ENCODE measurements at regions not wholly inside any gene's neighbourhood (a gene's known extent, or its start where the extent isn't known, plus 50 kb on each side); places are given as distances from the start of the nearest gene placed in this dataset.

- Mint-ChIP-seq H3K4me1 (ENCODE audit: low read depth) (peaks cover 38% of the 10 kb centered on the region), H3K4me3 (no peak overlapping the region), H3K9me3 (peaks cover 8% of the 10 kb centered on the region), H3K27me3 (ENCODE audit: low read depth) (no peaks in the 10 kb centered on the region), H3K36me3 (ENCODE audit: low read depth) (no peaks in the 10 kb centered on the region), H3K27ac (no peak overlapping the region)
These were observed 109.1 kb upstream of the INHBA start for GRCh38 chr7:41811941-41812340.

DNA sequence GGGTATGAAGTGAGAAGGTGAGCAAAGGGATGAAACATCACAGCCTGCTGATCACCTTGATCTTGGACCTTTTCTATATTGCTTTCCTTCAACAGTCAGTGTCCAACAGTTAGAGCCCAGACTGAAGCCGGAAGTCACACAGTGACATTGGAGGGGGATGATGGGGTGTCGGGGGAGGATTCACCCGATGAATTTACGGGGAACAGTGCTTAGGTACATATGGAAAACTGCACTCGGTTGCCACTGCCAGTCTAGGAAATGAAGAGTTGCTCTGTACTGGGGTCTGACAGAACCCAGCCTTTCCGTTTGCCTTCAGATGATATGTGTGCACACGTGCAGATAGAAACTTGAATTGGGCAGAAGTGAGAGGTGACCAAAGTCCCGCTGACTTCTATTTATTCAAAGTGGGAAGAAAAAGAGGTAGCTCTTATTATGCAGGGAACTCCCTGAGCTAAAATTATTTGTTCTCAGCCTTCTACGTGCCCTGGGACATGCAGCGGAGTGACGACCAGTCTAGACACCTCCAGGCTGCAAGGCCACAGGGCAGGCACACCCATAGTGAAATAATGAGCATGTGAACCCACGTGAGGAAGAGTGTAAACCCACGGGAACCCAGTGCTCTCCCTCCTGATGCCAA is 107.2 kb upstream of the INHBA start:
- peaks cover 20% of the 10 kb centered on the region for H3K4me1 Mint-ChIP-seq (ENCODE audit: low read depth)
- no peak overlapping the region for H3K27ac Mint-ChIP-seq
- no peaks in the 10 kb centered on the region for H3K36me3 Mint-ChIP-seq (ENCODE audit: low read depth)
- H3K4me3 Mint-ChIP-seq = no peak overlapping the region
- no peaks in the 10 kb centered on the region for H3K27me3 Mint-ChIP-seq (ENCODE audit: low read depth)
- peaks cover 8% of the 10 kb centered on the region for H3K9me3 Mint-ChIP-seq

DNA sequence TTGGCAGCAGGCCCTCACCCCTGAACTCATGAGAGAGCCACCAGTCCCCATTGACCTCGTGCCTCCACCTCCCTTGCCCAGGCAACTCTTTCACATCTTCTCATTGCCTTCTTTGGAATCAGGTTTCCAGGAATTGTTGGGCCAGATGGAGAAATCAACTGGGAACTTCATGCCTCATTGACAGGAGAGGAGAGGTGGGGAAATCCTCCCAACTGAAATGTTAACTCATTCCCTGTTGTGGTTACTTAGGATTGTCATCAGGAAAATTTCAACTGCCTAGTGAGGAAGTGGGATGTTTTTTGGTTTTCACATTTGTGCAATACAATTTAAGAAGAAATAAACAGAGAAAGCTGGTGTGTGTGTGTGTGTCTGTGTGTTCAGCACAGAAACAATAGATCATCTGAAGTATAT is 106.6 kb upstream of the INHBA start:
- H3K9me3 Mint-ChIP-seq = peaks cover 8% of the 10 kb centered on the region
- no peaks in the 10 kb centered on the region for H3K27me3 Mint-ChIP-seq (ENCODE audit: low read depth)
- H3K36me3 Mint-ChIP-seq (ENCODE audit: low read depth) = no peaks in the 10 kb centered on the region
- peaks cover 15% of the 10 kb centered on the region for H3K4me1 Mint-ChIP-seq (ENCODE audit: low read depth)
- H3K4me3 Mint-ChIP-seq = no peak overlapping the region
- no peak overlapping the region for H3K27ac Mint-ChIP-seq

DNA sequence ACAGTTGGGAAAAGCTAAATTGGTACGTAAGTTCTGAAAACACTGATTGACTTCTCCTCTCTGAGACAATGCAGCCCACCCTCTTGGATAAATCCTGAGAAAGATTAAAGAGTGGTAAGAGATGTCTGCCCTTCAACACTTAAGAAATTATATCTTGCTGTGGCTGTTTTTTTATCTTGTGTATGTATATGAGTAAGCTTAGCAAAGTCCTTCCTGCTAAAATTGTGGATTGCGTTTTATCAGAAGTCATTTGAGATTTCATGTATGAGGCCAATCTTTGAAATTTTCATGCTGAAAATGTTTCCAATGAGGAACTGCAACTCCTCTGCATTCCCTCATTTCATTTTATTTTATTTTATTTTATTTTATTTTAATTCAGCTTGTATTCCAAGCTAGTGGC is 106.2 kb upstream of the INHBA start:
- Mint-ChIP-seq H3K9me3 (peaks cover 8% of the 10 kb centered on the region), H3K36me3 (ENCODE audit: low read depth) (no peaks in the 10 kb centered on the region), H3K4me3 (no peak overlapping the region), H3K27me3 (ENCODE audit: low read depth) (no peaks in the 10 kb centered on the region), H3K27ac (no peak overlapping the region), H3K4me1 (ENCODE audit: low read depth) (peaks cover 11% of the 10 kb centered on the region)

DNA sequence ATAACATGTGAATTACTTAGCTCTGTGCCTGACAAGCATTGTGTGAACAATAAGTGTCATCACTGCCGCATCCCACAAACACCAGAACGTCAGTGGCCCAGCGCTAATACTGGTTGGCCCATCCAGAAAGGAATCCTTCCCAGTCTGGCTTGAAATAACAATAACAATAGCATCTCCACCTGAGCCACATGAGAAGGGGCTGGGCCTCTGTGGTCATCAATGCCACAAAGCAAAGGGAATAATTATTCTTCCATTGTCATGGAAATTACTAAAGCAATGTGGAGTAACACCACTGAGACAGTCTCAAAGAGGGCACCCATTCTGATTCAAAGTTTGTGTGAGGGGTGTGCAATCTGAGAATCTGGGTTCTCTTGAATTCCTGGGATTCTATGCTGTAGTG is 105.7 kb upstream of the INHBA start:
- H3K4me1 Mint-ChIP-seq (ENCODE audit: low read depth) = peaks cover 9% of the 10 kb centered on the region
- H3K27ac Mint-ChIP-seq = no peak overlapping the region
- H3K9me3 Mint-ChIP-seq = peaks cover 8% of the 10 kb centered on the region
- no peaks in the 10 kb centered on the region for H3K36me3 Mint-ChIP-seq (ENCODE audit: low read depth)
- H3K4me3 Mint-ChIP-seq = no peak overlapping the region
- no peaks in the 10 kb centered on the region for H3K27me3 Mint-ChIP-seq (ENCODE audit: low read depth)

DNA sequence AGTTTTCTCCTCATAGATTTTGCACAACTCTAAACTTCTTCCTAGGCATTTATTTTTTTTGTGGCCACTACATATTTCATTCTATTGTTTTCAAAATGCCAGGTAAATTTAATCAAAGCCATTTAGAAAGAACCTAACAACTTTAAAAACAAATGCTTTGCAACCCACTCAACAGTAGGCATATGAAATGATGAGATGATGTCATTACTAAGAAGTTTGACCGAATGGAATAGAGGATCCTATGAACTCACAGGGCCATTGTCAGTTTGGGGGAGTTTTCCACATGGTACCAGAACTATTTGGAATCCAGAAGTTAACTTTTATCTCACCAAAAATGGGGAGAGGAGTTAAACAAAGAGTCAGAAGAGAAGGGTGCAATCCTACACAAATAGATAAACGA is 100.7 kb upstream of the INHBA start:
- Mint-ChIP-seq H3K27me3 (ENCODE audit: low read depth) (no peaks in the 10 kb centered on the region), H3K4me1 (ENCODE audit: low read depth) (no peaks in the 10 kb centered on the region), H3K4me3 (no peak overlapping the region), H3K27ac (no peak overlapping the region), H3K36me3 (ENCODE audit: low read depth) (no peaks in the 10 kb centered on the region), H3K9me3 (no peaks in the 10 kb centered on the region)

DNA sequence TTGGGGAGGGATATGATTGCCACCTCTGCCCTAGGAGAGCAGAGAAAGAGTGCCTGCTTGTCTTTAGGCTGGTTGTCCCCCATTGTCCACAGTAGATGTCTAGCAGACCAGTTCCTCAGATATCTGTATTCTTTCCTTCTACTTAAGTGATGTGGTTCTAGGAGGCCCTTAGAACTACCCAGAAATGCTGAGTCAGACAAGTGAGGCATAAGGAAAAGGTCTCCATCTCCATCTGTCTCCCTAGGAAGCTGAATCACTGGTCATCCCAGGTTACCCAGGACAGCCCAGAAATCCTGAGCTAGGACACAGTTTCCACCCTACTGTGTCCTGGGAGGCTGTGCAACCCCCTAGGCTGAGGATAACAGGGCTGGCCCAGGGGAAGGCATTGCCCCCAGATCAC is 93.4 kb upstream of the INHBA start:
- H3K4me1 Mint-ChIP-seq (ENCODE audit: low read depth) = no peaks in the 10 kb centered on the region
- H3K27me3 Mint-ChIP-seq (ENCODE audit: low read depth) = no peaks in the 10 kb centered on the region
- peaks cover 3% of the 10 kb centered on the region for H3K9me3 Mint-ChIP-seq
- no peak overlapping the region for H3K4me3 Mint-ChIP-seq
- no peak overlapping the region for H3K27ac Mint-ChIP-seq
- no peaks in the 10 kb centered on the region for H3K36me3 Mint-ChIP-seq (ENCODE audit: low read depth)

DNA sequence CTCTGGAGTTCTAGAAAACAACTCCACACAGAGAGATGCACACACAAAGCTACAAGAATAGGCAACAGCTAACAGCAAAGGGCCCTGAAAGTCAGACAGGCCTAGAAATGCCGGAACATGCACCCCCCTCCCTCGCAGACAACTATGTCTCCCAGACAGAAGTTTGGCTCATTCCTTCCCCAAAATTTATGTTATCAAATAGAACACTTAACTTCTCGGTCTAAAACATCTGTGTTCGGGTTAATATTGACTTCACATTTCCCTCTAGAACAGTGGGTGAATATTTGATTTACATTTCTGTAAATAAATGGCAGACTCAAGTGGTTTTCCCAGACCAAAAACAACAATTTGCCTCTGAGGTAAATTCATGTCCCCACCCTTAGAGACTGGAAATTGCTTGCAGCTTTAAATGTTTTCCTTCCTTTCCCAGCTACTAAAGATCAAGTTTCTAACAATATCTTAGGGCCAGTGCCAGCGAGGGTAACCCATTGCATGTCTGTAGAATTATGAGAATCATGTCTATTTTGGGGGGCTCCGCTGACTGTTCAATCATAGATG is 92.5 kb upstream of the INHBA start:
- Mint-ChIP-seq H3K9me3 (peaks cover 3% of the 10 kb centered on the region), H3K27me3 (ENCODE audit: low read depth) (no peaks in the 10 kb centered on the region), H3K4me3 (no peak overlapping the region), H3K4me1 (ENCODE audit: low read depth) (no peaks in the 10 kb centered on the region), H3K36me3 (ENCODE audit: low read depth) (no peaks in the 10 kb centered on the region), H3K27ac (no peak overlapping the region)

- Mint-ChIP-seq H3K9me3 (peaks cover 3% of the 10 kb centered on the region), H3K27ac (no peak overlapping the region), H3K27me3 (ENCODE audit: low read depth) (no peaks in the 10 kb centered on the region), H3K4me1 (ENCODE audit: low read depth) (no peaks in the 10 kb centered on the region), H3K4me3 (no peak overlapping the region), H3K36me3 (ENCODE audit: low read depth) (no peaks in the 10 kb centered on the region)
These were observed 90.7 kb upstream of the INHBA start for GRCh38 chr7:41793556-41793955.

- Mint-ChIP-seq H3K27ac (no peak overlapping the region), H3K36me3 (ENCODE audit: low read depth) (no peaks in the 10 kb centered on the region), H3K27me3 (ENCODE audit: low read depth) (peaks cover 3% of the 10 kb centered on the region), H3K4me3 (no peak overlapping the region), H3K4me1 (ENCODE audit: low read depth) (no peaks in the 10 kb centered on the region), H3K9me3 (no peaks in the 10 kb centered on the region)
These were observed 89.2 kb upstream of the INHBA start for GRCh38 chr7:41792120-41792519.

- Mint-ChIP-seq H3K9me3 (no peaks in the 10 kb centered on the region), H3K4me1 (ENCODE audit: low read depth) (no peaks in the 10 kb centered on the region), H3K36me3 (ENCODE audit: low read depth) (no peaks in the 10 kb centered on the region), H3K27ac (no peak overlapping the region), H3K27me3 (ENCODE audit: low read depth) (peaks cover 3% of the 10 kb centered on the region), H3K4me3 (no peak overlapping the region)
These were observed 85.7 kb upstream of the INHBA start for GRCh38 chr7:41788556-41788955.

GRCh38 chr7:41787651-41788350 is 84.9 kb upstream of the INHBA start:
- H3K27ac Mint-ChIP-seq = no peak overlapping the region
- no peaks in the 10 kb centered on the region for H3K36me3 Mint-ChIP-seq (ENCODE audit: low read depth)
- no peak overlapping the region for H3K4me3 Mint-ChIP-seq
- H3K27me3 Mint-ChIP-seq (ENCODE audit: low read depth) = peaks cover 3% of the 10 kb centered on the region
- no peaks in the 10 kb centered on the region for H3K9me3 Mint-ChIP-seq
- no peaks in the 10 kb centered on the region for H3K4me1 Mint-ChIP-seq (ENCODE audit: low read depth)

- H3K27me3 Mint-ChIP-seq (ENCODE audit: low read depth) = peaks cover 3% of the 10 kb centered on the region
These were observed 84.1 kb upstream of the INHBA start for GRCh38 chr7:41786944-41787343.

GRCh38 chr7:41786404-41786803 is 83.5 kb upstream of the INHBA start:
- H3K4me1 Mint-ChIP-seq (ENCODE audit: low read depth) = no peaks in the 10 kb centered on the region
- no peak overlapping the region for H3K27ac Mint-ChIP-seq
- peaks cover 2% of the 10 kb centered on the region for H3K9me3 Mint-ChIP-seq
- no peaks in the 10 kb centered on the region for H3K36me3 Mint-ChIP-seq (ENCODE audit: low read depth)
- H3K27me3 Mint-ChIP-seq (ENCODE audit: low read depth) = peaks cover 3% of the 10 kb centered on the region
- H3K4me3 Mint-ChIP-seq = no peak overlapping the region

More at GRCh38 chr7:41786944-41787343, 84.1 kb upstream of the INHBA start:
- Mint-ChIP-seq H3K27ac (no peak overlapping the region), H3K4me1 (ENCODE audit: low read depth) (no peaks in the 10 kb centered on the region), H3K36me3 (ENCODE audit: low read depth) (no peaks in the 10 kb centered on the region), H3K9me3 (no peaks in the 10 kb centered on the region), H3K4me3 (no peak overlapping the region)

- Mint-ChIP-seq H3K9me3 (peaks cover 4% of the 10 kb centered on the region), H3K27me3 (ENCODE audit: low read depth) (peaks cover 3% of the 10 kb centered on the region), H3K4me3 (no peak overlapping the region), H3K36me3 (ENCODE audit: low read depth) (no peaks in the 10 kb centered on the region), H3K27ac (no peak overlapping the region), H3K4me1 (ENCODE audit: low read depth) (no peaks in the 10 kb centered on the region)
These were observed 83.0 kb upstream of the INHBA start for GRCh38 chr7:41785840-41786239.
